ENCODE measurements at regions not wholly inside any gene's neighbourhood (a gene's known extent, or its start where the extent isn't known, plus 50 kb on each side); places are given as distances from the start of the nearest gene placed in this dataset.

DNA sequence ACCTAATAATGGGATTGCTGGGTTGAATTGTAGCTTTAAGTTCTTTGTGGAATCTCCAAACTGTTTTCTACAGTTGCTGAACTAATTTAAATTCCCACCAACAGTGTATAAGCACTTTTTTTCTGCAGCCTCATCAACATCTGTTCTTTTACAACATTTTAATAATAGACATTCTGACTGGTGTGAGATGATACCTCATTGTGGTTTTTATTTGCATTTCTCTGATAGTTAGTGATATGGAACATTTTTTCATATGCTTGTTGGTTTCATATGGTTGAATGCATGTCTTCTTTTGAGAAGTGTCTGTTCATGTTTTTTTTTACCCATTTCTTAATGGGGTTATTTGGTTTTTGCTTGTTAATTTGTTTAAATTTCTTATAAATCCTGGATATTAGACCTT is 1718.9 kb downstream of the C4orf33 start:
- Histone ChIP-seq H4K20me1 (ENCODE audit: insufficient read depth, low read length) (no peaks in the 10 kb centered on the region), H3K4me1 (ENCODE audit: control insufficient read depth in 1 of 2, insufficient read depth in 2 of 2, low read length in 2 of 2) (no peaks in the 10 kb centered on the region), H2AFZ (ENCODE audit: insufficient read depth, low read depth, low read length, poor library complexity, severe bottlenecking) (no peak overlapping the region), H3K9ac (ENCODE audit: insufficient read depth, low read length, poor library complexity, severe bottlenecking) (no peak overlapping the region), H3K27me3 (ENCODE audit: control insufficient read depth in 2 of 2, insufficient read depth in 2 of 2, low read length in 2 of 2) (no peaks in the 10 kb centered on the region), H3K79me2 (ENCODE audit: insufficient read depth, low read length) (no peaks in the 10 kb centered on the region), H3K9me3 (replicated peaks in 1 of 2; ENCODE audit: control insufficient read depth in 1 of 2, insufficient read depth in 1 of 2, low read length in 2 of 2) (no peaks in the 10 kb centered on the region), H3K4me2 (replicated peaks; ENCODE audit: extremely low read depth, low read length, poor library complexity, severe bottlenecking) (no peak overlapping the region), H3K36me3 (replicated peaks in 1 of 2; ENCODE audit: control insufficient read depth in 1 of 2, insufficient read depth in 2 of 2, low read length in 2 of 2) (no peaks in the 10 kb centered on the region), H3K27ac (ENCODE audit: low read depth in 1 of 2, low read length in 2 of 2) (no peak overlapping the region), H3K4me3 (replicated peaks in 1 of 3; ENCODE audit: low read depth in 2 of 3, low read length in 3 of 3) (no peak overlapping the region)
- no peak for DNase-seq
- H3K36me3 Mint-ChIP-seq: no peaks in the 10 kb centered on the region
- H3K27ac Mint-ChIP-seq: no peak overlapping the region
- H3K27me3 Mint-ChIP-seq (ENCODE audit: low read depth in 3 of 3): no peaks in the 10 kb centered on the region
- intact Hi-C loops (cut with micrococcal nuclease): no loop called here
- no peaks in the 10 kb centered on the region for H3K4me1 Mint-ChIP-seq
- no peak overlapping the region for H3K4me3 Mint-ChIP-seq
- H3K9me3 Mint-ChIP-seq: peaks cover 0 to 3% (median 0%) of the 10 kb centered on the region in 7 donors
- TF ChIP-seq, protein P1, sequence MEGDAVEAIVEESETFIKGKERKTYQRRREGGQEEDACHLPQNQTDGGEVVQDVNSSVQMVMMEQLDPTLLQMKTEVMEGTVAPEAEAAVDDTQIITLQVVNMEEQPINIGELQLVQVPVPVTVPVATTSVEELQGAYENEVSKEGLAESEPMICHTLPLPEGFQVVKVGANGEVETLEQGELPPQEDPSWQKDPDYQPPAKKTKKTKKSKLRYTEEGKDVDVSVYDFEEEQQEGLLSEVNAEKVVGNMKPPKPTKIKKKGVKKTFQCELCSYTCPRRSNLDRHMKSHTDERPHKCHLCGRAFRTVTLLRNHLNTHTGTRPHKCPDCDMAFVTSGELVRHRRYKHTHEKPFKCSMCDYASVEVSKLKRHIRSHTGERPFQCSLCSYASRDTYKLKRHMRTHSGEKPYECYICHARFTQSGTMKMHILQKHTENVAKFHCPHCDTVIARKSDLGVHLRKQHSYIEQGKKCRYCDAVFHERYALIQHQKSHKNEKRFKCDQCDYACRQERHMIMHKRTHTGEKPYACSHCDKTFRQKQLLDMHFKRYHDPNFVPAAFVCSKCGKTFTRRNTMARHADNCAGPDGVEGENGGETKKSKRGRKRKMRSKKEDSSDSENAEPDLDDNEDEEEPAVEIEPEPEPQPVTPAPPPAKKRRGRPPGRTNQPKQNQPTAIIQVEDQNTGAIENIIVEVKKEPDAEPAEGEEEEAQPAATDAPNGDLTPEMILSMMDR (IDR thresholded peaks at IDR 0.05): no peak

DNA sequence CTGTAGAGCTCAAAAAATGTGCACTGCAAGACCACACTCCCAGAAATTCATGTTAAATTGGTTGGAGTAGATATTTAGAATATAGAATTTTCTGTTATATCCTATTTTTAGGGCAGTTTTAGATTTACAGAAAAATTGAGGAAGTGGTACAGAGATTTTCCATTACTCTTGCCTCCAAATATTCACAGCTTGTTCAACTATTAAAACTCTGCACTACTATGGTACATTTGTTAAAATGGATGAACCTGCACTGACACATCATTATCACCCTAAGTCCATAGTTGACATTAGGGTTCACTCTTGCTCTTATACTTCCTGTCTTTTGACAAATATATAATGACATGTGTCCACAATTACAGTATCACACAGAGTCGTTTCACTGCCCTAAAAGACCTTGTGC is 1724.5 kb downstream of the C4orf33 start:
- H3K4me3 Mint-ChIP-seq: no peak overlapping the region
- no peaks in the 10 kb centered on the region for H4K20me1 ChIP-seq (ENCODE audit: insufficient read depth, low read length)
- H3K27me3 Mint-ChIP-seq (ENCODE audit: low read depth in 3 of 3): no peaks in the 10 kb centered on the region
- H3K27me3 ChIP-seq (ENCODE audit: control insufficient read depth in 2 of 2, insufficient read depth in 2 of 2, low read length in 2 of 2): no peaks in the 10 kb centered on the region
- intact Hi-C loops (cut with micrococcal nuclease): no loop called here
- no peaks in the 10 kb centered on the region for H3K36me3 ChIP-seq (replicated peaks in 1 of 2; ENCODE audit: control insufficient read depth in 1 of 2, insufficient read depth in 2 of 2, low read length in 2 of 2)
- H3K27ac Mint-ChIP-seq: no peak overlapping the region
- TF ChIP-seq, protein P1 (IDR thresholded peaks at IDR 0.05): no peak
- H3K4me3 ChIP-seq (replicated peaks in 1 of 3; ENCODE audit: low read depth in 2 of 3, low read length in 3 of 3): no peak overlapping the region
- no CpG with 5 or more reads among the region's 1 CpG for WGBS (ENCODE audit: insufficient coverage)
- H3K79me2 ChIP-seq (ENCODE audit: insufficient read depth, low read length): no peaks in the 10 kb centered on the region
- no peak overlapping the region for H3K27ac ChIP-seq (ENCODE audit: low read depth in 1 of 2, low read length in 2 of 2)
- no peak overlapping the region for H2AFZ ChIP-seq (ENCODE audit: insufficient read depth, low read depth, low read length, poor library complexity, severe bottlenecking)
- H3K36me3 Mint-ChIP-seq: no peaks in the 10 kb centered on the region
- no peaks in the 10 kb centered on the region for H3K4me1 ChIP-seq (ENCODE audit: control insufficient read depth in 1 of 2, insufficient read depth in 2 of 2, low read length in 2 of 2)
- no peak overlapping the region for H3K4me2 ChIP-seq (replicated peaks; ENCODE audit: extremely low read depth, low read length, poor library complexity, severe bottlenecking)
- H3K9me3 Mint-ChIP-seq: peaks cover 0 to 5% (median 0%) of the 10 kb centered on the region in 7 donors
- no peak overlapping the region for H3K9ac ChIP-seq (ENCODE audit: insufficient read depth, low read length, poor library complexity, severe bottlenecking)
- no peaks in the 10 kb centered on the region for H3K4me1 Mint-ChIP-seq
- DNase-seq: no peak
- H3K9me3 ChIP-seq (replicated peaks in 1 of 2; ENCODE audit: control insufficient read depth in 1 of 2, insufficient read depth in 1 of 2, low read length in 2 of 2): no peaks in the 10 kb centered on the region
